Endothelial cell of umbilical vein (primary cell): ENCODE measurements at regions not wholly inside any gene's neighbourhood (a gene's known extent, or its start where the extent isn't known, plus 50 kb on each side); places are given as distances from the start of the nearest gene placed in this dataset.

Source experiments
- BruUV-seq: library from RNA; stranded (reverse); fragments of 400-500 nt; replicated peaks from 2 replicates; lab custom pipeline; 2021; lab: Mats Ljungman, UMichigan
- CTCF ChIA-PET: fragments of 300-600, 350-600 bp; sonication (Branson Sonifier 250); formaldehyde crosslinking; loops from one replicate; lab custom pipeline; 2021; ENCODE audit warnings: antibody characterized with exemption, inconsistent platforms; lab: Charles Lee
- POLR2A ChIA-PET: fragments of 300-600, 350-600 bp; sonication (Branson Sonifier 250); formaldehyde crosslinking; loops from one replicate; lab custom pipeline; 2021; ENCODE audit warnings: antibody characterized with exemption, inconsistent platforms; lab: Charles Lee
- DNase-seq: peaks from one replicate; pipeline ENCODE4 v3.0.0-alpha.2; 2011; ENCODE audit warnings: low read depth, low spot score
- FAIRE-seq: peaks from 2 replicates; lab custom pipeline; 2011; peaks lifted over from hg19 to GRCh38; lab: Jason Lieb, UNC
- H2AFZ ChIP-seq: 2 replicates; pipeline ENCODE4 v1.6.0; 2012; ENCODE audit warnings: low read depth, low read length, control low read depth, inconsistent platforms
- H3K27ac ChIP-seq: 2 replicates; pipeline ENCODE4 v1.5.1; 2011; ENCODE audit warnings: low read depth, mild to moderate bottlenecking, control low read depth, low read length, moderate library complexity; ENCODE audit not compliant: insufficient read depth
- H3K27me3 ChIP-seq, 2 experiments: 2 replicates each; pipeline versions ENCODE4 v1.6.0 to v1.6.1; 2011; ENCODE audit warnings: low read length in 2 of 2, mixed read lengths in 1 of 2; ENCODE audit not compliant: control insufficient read depth in 2 of 2, insufficient read depth in 2 of 2
- H3K36me3 ChIP-seq, 2 experiments: 2 replicates in 1 of 2; 3 replicates in 1 of 2; pipeline ENCODE4 v1.5.1; 2011; ENCODE audit warnings: low read length in 2 of 2, mild to moderate bottlenecking in 1 of 2, moderate library complexity in 1 of 2; ENCODE audit not compliant: control insufficient read depth in 2 of 2, insufficient read depth in 2 of 2; ENCODE audit errors: extremely low read depth in 1 of 2
- H3K4me1 ChIP-seq: 3 replicates; pipeline ENCODE4 v1.5.1; 2011; ENCODE audit warnings: mild to moderate bottlenecking, low read length; ENCODE audit not compliant: control insufficient read depth, insufficient read depth; ENCODE audit errors: extremely low read depth
- H3K4me2 ChIP-seq: 2 replicates; pipeline ENCODE4 v1.6.1; 2011; ENCODE audit warnings: low read length, control low read depth, mixed read lengths; ENCODE audit not compliant: insufficient read depth
- H3K4me3 ChIP-seq, 3 experiments: fragments of 200-600 bp in 1 of 3; sonication (generic), shearing (Covaris generic) in 1 of 3; replicated peaks in 1 of 3; 2 replicates each; pipeline ENCODE4 v1.5.1; 2011 to 2016; ENCODE audit warnings: control low read depth in 3 of 3, low read length in 3 of 3, mild to moderate bottlenecking in 2 of 3, inconsistent platforms in 1 of 3, low read depth in 1 of 3, moderate library complexity in 1 of 3; ENCODE audit not compliant: insufficient read depth in 1 of 3
- H3K79me2 ChIP-seq: 2 replicates; pipeline ENCODE4 v1.6.0; 2012; ENCODE audit warnings: low read length, inconsistent platforms; ENCODE audit not compliant: control insufficient read depth, insufficient read depth
- H3K9ac ChIP-seq: replicated peaks from 2 replicates; pipeline ENCODE3; 2011; ENCODE audit warnings: low read length, control low read depth; ENCODE audit not compliant: insufficient read depth; ENCODE audit errors: extremely low read depth
- H3K9me1 ChIP-seq: replicated peaks from 3 replicates; pipeline ENCODE4 v1.6.0; 2011; ENCODE audit warnings: mild to moderate bottlenecking, low read length; ENCODE audit not compliant: control insufficient read depth, insufficient read depth; ENCODE audit errors: extremely low read depth
- H3K9me3 ChIP-seq: replicated peaks from 2 replicates; pipeline ENCODE4 v1.5.1; 2012; ENCODE audit warnings: low read length, inconsistent platforms; ENCODE audit not compliant: control insufficient read depth, insufficient read depth
- H4K20me1 ChIP-seq: replicated peaks from 2 replicates; pipeline ENCODE3; 2011; ENCODE audit warnings: mild to moderate bottlenecking, low read length; ENCODE audit not compliant: control insufficient read depth, insufficient read depth; ENCODE audit errors: extremely low read depth
- CTCF ChIP-seq, 2 donors: IDR thresholded peaks; 1 replicate in 1 of 2; 2 replicates in 1 of 2; pipeline ENCODE4 v1.5.1; 2011; ENCODE audit warnings: low read length in 2 of 2, mild to moderate bottlenecking in 2 of 2, moderate library complexity in 2 of 2, control low read depth in 1 of 2, inconsistent platforms in 1 of 2, low read depth in 1 of 2; ENCODE audit not compliant: insufficient read depth in 1 of 2; ENCODE audit errors: extremely low read depth in 1 of 2
- EZH2 ChIP-seq: IDR thresholded peaks from 2 replicates; pipeline ENCODE4 v1.6.1; 2012; ENCODE audit warnings: borderline replicate concordance, low read depth, mild to moderate bottlenecking, moderate library complexity, low read length, inconsistent platforms; ENCODE audit not compliant: severe bottlenecking
- FOS ChIP-seq: IDR thresholded peaks from 2 replicates; pipeline ENCODE4 v1.6.1; 2011; ENCODE audit warnings: mild to moderate bottlenecking, low read length, moderate library complexity, borderline replicate concordance; ENCODE audit not compliant: insufficient read depth
- GATA2 ChIP-seq: IDR thresholded peaks from 2 replicates; pipeline ENCODE4 v1.7.0; 2011; ENCODE audit warnings: low read depth, mild to moderate bottlenecking, moderate library complexity, mixed read lengths, low read length; ENCODE audit not compliant: insufficient read length, insufficient read depth
- JUN ChIP-seq: IDR thresholded peaks from 2 replicates; pipeline ENCODE4 v1.6.1; 2011; ENCODE audit warnings: borderline replicate concordance, low read depth; ENCODE audit not compliant: insufficient read length, insufficient read depth
- MAX ChIP-seq: IDR thresholded peaks from 2 replicates; pipeline ENCODE4 v1.6.1; 2011; ENCODE audit not compliant: insufficient read depth, insufficient read length
- MYC ChIP-seq: IDR thresholded peaks from one replicate; pipeline ENCODE4 v1.6.1; 2011; ENCODE audit warnings: mild to moderate bottlenecking, low read depth, low read length
- POLR2A ChIP-seq: IDR thresholded peaks from 2 replicates; pipeline ENCODE4 v1.6.1; 2012; ENCODE audit warnings: low read depth, mild to moderate bottlenecking, control low read depth, low read length
- POLR2AphosphoS5 ChIP-seq: IDR thresholded peaks from 2 replicates; pipeline ENCODE4 v1.6.1; 2012; ENCODE audit warnings: low read depth, mild to moderate bottlenecking, control low read depth, low read length, moderate library complexity; ENCODE audit not compliant: insufficient read depth
- dilution Hi-C: fragments of 300-500 bp; cut with MboI; formaldehyde crosslinking; loops from one replicate; pipeline ENCODE4 v1.15.0; 2019; ENCODE audit warnings: low sequenced_read_pairs; ENCODE audit not compliant: extremely low pct_ligation_motif_present
- intact Hi-C: fragments of 100-400 bp; cut with micrococcal nuclease; formaldehyde crosslinking; loops from one replicate; pipeline ENCODE4 v1.10.0; 2022

- POLR2A ChIA-PET = no interaction called here
- intact Hi-C loops = no loop called here
Measured at GRCh38 chr9:113753398-113754119, 122.5 kb upstream of the ZNF618 start.

More at GRCh38 chr9:113753398-113754119, 122.5 kb upstream of the ZNF618 start:
- no peak for TF ChIP-seq MYC
- no peak for TF ChIP-seq CTCF (IDR thresholded peaks at IDR 0.05; ENCODE audit: extremely low read depth in 1 of 2, insufficient read depth in 1 of 2, low read depth in 1 of 2, low read length in 2 of 2)
- no peak for TF ChIP-seq FOS
- no peak for TF ChIP-seq POLR2A
- TF ChIP-seq JUN = no peak
- no peak for TF ChIP-seq POLR2AphosphoS5
- TF ChIP-seq MAX = no peak
- TF ChIP-seq GATA2 = no peak
- no peak for TF ChIP-seq EZH2
- dilution Hi-C loops = no loop called here
- no peak overlapping the region for H2AFZ ChIP-seq
- CTCF ChIA-PET = no interaction called here
- no peaks in the 10 kb centered on the region for H3K9me1 ChIP-seq
- no peaks in the 10 kb centered on the region for H3K4me1 ChIP-seq
- H3K27ac ChIP-seq = no peak overlapping the region
- no peak overlapping the region for H3K4me3 ChIP-seq
- no peak overlapping the region for H3K4me2 ChIP-seq
- no peaks in the 10 kb centered on the region for H3K9me3 ChIP-seq
- DNase-seq (no peak), FAIRE-seq (no peak)
- H4K20me1 ChIP-seq = no peaks in the 10 kb centered on the region
- no peaks in the 10 kb centered on the region for H3K79me2 ChIP-seq
- no peak overlapping the region for H3K9ac ChIP-seq
- H3K36me3 ChIP-seq = no peaks in the 10 kb centered on the region
- no TSS peak for BruUV-seq
- peaks cover 24 to 58% of the 10 kb centered on the region in 2 experiments for H3K27me3 ChIP-seq
